MV-4-11 (cell line): ENCODE measurements at regions not wholly inside any gene's neighbourhood (a gene's known extent, or its start where the extent isn't known, plus 50 kb on each side); places are given as distances from the start of the nearest gene placed in this dataset.

Experiments used
- DNase-seq: peaks from one replicate; lab custom pipeline; 2025; lab: John Stamatoyannopoulos, UW

DNA sequence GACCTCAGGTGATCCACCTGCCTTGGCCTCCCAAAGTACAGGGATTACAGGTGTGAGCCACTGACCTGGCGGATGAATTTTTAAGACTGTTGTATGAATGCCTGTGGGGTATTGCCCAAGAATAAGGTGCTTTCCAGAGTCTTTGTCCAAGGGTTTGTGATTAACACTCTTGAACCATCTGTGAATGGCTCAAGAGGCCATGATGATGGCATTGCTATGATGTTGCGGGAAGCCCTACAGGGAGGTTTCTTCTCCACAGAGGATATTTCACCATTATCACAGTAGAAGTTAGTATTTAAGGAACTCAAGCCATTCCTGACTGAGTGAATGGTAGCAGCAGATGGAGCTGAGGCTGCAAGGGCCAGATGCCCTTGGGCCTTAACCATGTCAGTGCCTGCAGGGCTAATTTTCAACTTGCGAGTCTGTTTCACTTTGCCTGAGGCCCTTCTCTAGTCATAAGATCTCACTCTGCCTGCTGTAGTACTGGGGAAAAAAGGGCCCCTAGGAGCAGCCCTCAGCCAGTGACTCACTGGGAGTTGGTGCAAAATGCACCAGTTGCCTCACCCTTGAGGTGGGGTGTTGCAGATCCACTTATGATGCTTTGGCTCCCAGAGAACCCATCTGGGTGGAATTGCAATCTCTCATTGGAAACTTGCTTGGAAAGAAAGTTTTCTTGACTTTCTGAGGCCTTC, 108.6 kb upstream of the FLRT2 start:
- peak; percentile 82 for DNase-seq

- DNase-seq, result no peak
These were observed 106.1 kb upstream of the FLRT2 start for GRCh38 chr14:85423889-85424288.

- no peak for DNase-seq
These were observed 104.4 kb upstream of the FLRT2 start for GRCh38 chr14:85425507-85425906.

GRCh38 chr14:85426068-85426935, 103.6 kb upstream of the FLRT2 start:
- peak; percentile 86 for DNase-seq

DNA sequence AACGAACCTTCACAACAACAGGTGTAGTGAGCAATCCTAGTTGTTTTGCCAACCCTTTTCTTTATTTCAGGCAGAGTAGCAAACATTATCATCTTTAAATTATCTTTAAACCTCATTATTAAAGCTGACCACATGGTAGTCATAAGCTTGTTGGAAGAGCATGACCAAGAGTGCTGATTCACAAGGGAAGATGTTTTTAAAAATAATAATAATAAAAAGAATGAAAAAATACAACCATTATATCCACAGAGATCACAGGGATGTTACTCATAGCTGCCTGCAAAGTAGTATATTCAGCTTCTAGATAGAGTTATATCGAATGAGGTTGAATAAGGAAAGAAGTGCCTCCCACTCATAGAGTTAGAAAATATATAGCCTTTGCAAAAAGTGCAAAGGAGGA, 101.0 kb upstream of the FLRT2 start:
- DNase-seq, result no peak

DNA sequence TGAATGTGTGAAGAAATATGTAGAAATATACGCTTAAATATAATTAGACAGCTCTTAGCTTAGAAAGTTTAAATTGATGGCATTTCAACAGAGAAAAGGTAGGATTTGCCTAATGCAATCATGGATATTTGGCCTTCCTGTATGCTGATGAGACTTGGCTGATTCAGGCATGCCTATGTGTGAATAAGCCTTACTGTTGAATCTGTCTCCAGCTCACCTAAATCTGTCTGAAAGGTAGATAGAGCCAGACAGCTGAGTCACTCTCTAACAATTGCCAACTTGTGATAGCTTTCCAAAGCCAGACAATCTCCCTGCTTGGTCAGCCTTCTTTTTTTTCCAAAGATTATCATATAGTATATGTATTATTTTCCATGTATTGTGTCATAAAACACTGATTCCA, 92.8 kb upstream of the FLRT2 start:
- no peak for DNase-seq

GRCh38 chr14:85438001-85438400, 91.9 kb upstream of the FLRT2 start:
- no peak for DNase-seq

DNA sequence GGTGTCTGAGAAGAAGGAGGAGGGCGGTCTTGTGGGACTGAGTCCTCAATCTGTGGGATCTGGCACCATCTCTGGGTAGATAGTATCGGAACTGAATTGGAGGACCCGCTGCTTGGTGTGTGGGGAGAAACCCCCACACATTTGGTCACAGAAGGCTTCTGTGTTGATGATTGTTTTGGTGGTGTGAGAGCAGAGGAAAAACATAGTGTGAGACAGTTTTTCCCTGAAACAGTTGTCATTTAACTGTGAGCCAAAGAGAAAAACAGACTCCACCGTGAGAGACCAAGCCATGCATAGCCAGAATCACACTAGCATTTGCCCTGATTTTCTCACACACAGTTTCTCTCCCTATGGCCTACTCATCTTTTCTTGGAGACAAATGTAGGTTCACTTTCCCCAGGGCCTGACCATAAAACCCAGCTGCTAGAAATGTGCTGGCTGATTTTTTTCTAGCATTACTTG, 91.4 kb upstream of the FLRT2 start:
- DNase-seq, result no peak

GRCh38 chr14:85439696-85440328, 90.1 kb upstream of the FLRT2 start:
- DNase-seq, result no peak

DNA sequence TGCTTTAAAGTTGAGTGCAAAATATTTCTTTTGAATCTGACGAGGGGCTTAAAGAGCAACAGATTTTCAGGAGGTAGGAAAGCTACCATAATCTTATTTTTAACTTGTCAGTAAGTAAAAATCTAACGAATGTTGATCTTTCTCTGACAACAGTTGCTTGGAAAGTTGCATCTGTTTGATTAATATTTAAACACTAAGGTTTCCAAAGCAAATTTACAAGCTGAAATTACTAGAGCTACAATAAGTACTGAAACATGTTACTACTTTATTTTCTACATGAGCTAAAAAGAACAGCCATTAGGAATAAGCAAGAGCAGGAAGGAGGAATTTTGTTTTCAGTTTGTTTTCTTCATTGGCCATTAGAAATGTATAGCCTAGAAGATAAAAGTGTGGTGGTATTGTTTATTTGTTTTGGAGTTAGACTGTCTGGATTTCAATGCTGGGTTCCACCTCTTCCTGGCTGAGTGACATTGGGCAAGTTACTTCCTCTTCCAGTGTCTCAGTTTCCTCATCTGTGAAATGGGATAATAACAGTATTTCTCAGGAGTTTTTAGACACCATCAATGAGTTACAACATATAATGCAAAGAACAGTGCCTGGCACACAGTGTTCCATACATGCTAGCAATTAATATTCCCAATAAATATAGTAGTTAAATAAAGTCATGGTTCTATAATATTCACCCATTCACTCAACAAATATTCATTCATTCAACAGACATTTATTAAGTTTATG, 87.9 kb upstream of the FLRT2 start:
- no peak for DNase-seq

GRCh38 chr14:85442996-85443395, 86.9 kb upstream of the FLRT2 start:
- DNase-seq, result peak; percentile 42

- peak; percentile 83 for DNase-seq
These were observed 85.3 kb upstream of the FLRT2 start for GRCh38 chr14:85444635-85445034.

DNA sequence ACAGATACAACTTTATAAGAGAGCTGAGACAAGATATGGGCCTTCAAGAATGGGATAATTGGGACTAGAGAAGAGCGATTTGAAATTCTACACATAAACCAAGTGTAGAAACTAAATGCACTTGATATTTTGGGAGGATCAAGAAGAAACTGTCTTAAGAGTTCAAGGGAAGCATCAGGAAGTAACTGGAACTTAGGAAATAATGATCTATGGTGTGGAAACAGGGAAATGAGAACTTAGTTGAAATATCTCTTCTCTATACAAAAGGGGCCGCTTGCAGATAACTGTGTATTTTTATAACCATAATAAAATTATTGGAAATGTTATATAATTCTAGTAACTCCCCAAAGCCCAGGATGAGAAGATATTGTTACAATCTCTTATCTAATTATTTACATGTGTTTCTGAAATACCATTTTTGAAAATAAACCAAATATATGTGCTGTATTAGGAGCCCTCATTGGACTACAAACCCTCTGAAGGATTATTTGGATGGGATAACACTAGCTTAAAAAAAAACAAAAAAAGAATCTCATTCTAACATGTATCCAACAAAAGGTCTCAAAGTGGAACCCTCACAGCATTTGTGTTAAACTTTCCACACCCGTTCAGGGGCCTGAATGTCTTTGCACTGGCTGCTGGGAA, 84.7 kb upstream of the FLRT2 start:
- peak; percentile 26 for DNase-seq

- no peak for DNase-seq
These were observed 82.1 kb upstream of the FLRT2 start for GRCh38 chr14:85447883-85448282.

- no peak for DNase-seq
These were observed 78.5 kb upstream of the FLRT2 start for GRCh38 chr14:85451421-85451820.

DNA sequence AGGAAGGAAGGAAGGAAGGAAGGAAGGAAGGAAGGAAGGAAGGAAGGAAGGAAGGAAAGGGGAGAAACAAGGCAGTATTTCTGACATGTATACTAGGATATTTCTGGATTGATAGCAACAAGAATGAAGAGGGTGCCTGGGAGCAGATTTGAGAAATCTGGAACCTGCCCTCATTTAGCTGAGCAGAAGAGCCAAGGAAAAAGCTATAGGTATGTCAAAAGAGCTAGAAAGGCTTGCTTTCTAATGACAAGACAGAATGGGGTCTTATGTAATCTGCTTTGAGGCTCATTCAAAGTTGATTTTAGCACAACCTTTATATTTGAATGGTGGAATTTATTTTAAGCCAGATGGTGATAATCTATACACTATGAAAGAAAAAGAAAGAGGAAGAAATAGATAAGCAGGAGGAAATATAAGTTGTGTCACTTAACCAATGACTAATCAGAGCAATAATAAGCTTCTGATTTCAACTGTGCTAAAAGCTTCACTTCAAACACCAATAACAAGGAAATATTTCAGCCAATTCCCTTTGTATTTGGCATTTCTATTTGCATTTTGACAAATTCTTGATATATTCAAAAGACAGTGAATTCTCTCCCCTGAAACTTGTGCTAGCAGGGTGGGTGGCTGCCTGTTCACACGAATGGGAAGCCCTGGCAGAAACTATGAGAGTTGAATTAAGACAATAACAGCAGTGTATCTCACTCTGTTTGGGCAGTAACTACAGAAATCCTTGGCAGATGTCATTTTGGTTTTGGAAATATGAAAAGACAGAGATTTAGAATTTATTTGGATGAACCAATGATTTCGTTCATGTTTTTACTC, 76.3 kb upstream of the FLRT2 start:
- peak; percentile 57 for DNase-seq

- DNase-seq, result no peak
These were observed 75.6 kb upstream of the FLRT2 start for GRCh38 chr14:85454226-85454813.

DNA sequence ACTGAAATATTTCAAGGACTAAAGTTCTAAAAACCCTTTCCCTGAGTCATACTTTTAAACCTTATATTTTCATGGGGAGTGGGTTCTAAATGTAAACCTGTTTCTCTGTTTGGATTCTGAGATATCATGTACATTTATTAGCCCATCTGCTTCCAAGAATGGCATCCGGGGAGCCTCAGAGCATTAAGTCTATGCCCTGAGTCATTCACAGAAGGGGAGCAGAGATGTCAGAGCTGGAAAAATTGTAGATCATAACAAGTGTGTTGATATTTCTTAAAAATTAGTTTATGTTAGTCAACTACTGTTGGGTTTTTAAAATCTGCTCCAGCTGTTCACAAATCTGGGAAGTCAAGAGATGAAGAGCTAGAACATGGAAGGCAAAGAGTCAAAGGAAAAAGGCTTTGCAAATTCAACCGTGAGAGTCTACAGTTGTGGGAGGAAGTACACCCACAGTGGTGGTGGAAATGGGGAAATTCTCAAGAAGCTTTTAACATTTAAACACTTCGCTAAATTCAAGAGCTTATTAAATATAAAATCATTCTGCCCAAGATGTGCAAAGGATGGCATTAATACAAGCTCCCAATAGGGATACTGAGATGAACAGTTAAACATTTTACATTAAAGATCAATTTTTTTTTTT, 70.5 kb upstream of the FLRT2 start:
- DNase-seq, result peak; percentile 26

DNA sequence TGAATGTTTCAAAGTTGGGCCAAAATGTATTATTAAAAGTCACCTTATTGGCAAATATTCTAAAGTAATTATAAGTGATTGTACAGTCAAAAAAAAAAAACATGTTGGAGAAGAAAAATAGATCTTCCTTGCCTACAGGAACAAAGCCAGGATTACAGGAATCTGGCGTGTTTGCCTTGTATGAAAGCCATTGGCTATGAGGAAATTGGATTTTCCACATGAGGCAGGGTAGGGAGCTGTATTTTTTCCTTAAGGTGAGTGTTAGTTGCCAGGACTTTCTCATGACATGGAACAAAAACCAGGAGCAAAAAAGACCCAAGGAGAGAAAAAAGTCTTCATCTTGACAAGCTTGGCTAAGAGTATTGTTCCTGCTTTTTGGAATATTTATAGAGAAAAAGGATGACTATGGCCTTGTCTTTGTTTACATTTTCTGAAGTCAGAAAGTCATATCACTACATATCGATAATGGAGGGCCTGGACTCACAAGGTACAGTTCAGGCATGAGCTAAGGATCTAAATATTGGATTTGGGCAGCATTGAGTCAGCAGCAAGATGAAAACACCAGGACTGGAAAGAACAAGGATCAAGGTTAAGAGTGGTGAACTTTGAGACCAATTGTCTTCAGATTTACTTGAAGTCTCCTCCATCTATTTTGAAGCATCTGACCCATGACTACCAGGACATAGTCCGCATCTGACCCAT, 68.4 kb upstream of the FLRT2 start:
- no peak for DNase-seq
